Limb (tissue), 2 donors: ENCODE measurements at regions not wholly inside any gene's neighbourhood (a gene's known extent, or its start where the extent isn't known, plus 50 kb on each side); places are given as distances from the start of the nearest gene placed in this dataset.
"Not testable (repeated sequence)": the region's sequence is repeated elsewhere in the genome, so short reads cannot be mapped to it uniquely, and the experiment has no call there.

Source experiments
- DNase-seq, 2 donors: peaks; one replicate each; pipeline ENCODE4 v3.0.0-alpha.2; 2016; ENCODE audit errors: extremely low spot score in 2 of 2

DNA sequence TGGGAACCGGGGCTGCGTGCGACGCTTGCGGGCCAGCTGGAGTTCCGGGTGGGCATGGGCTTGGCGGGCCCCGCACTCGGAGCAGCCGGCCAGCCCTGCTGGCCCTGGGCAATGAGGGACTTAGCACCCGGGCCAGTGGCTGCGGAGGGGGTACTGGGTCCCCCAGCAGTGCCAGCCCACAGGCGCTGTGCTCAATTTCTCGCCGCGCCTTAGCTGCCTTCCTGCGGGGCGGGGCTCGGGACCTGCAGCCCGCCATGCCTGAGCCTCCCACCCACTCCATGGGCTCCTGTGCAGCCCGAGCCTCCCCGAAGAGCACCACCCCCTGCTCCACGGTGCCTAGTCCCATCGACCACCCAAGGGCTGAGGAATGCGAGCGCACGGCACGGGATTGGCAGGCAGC lies 63.8 kb downstream of the PLXNA1 start:
- not testable (repeated sequence) for DNase-seq

- DNase-seq: no peak
These were observed 66.5 kb downstream of the PLXNA1 start for GRCh38 chr3:127049393-127049792.

DNA sequence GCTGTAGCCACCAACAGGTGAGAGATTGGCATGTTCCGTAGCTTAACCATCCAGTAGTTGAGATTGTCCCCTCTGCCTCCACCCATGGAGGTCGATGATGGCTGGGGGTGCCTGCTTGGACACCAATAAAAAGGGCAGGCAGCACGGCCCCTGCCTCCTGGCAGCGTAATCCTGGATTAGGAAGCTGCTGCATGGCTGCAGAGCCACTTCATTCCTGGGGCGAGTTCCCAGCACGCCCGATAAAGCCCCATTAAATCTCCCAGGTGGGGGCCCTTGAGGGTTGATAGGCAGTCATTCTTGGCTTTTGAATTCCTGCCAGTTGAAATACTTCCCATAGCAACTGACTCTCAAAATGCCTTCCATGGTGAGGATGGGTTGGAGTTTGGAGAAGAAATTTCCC lies 67.8 kb downstream of the PLXNA1 start:
- no peak for DNase-seq

DNA sequence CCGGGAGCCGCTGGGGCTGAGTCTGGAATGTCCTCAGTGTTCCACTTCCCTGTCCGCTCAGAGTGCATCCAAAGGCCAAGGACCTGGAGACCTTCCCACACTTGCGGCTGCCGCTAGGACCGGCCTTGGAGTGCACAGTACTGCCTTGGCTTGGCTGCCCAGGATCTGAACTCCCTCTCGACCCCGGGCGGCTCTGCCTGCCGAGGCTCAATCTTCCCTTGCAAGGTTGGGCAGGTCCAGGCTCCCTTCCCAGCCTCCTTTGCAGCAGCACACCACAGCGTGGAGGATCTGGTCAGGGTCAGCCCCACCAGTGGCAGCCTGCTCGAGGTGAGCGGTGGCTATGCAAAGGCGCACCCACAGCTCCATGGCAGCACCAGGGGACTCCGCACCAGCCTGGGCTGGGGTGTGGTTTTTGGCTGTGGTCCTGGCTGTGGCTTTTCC lies 69.2 kb downstream of the PLXNA1 start:
- DNase-seq: no peak

DNA sequence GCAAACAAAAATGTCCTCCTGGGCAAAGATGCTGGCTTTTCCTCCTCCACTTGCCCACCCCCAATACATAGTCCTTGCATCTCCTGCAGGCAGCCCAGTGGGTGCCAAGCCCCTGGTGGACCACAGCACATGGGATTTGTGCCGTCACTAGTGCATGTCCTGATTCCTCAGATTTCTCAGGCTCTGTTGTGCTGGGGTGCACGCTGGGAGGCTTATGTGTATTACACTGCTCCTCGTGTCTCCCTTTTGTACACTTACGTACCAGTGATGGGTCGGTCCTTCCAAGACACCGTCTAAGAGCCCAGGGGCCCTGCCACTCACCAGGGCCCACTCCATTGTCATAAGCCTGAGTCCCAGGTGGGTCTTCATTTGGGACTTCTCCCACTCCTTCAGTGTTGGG lies 70.1 kb downstream of the PLXNA1 start:
- DNase-seq: no peak

DNA sequence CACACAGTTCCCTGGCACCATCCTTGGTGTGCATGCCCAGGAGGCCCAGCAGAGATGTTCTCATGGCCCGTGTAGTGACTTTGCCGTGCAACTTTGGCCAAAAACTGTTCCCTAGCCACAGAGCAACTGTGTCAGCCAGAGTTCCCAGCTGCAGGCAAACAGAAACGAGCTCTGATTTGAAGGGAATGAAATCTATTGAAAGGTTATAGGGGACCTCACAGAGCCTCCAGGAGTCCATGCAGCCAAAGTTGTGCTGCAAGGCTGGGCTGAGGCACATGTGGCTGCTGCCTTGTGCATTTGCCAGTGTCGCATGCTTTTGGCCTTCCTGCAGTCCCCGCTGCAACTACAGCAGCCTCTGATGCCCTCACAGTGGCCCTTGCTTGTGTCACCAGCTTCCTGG lies 70.5 kb downstream of the PLXNA1 start:
- DNase-seq: no peak

DNA sequence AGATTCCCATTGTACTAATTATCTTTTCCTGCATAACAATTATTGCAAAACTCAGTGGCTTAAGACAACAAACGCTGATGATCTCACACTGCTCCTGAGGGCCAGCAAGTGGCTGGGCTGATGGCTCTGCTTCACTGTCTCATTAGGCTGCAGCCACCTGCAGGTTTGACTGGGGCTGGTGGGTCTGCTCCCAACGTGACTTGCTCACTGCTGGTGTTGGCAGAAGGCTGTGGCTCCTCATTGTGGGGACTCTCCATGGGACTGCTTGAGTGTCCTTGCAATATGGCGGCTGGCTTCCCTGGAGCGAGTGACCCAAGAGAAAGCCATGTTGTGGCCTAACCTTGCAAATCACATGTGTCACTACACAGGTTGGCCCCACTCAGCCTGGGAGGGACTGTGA lies 71.1 kb downstream of the PLXNA1 start:
- no peak for DNase-seq

- DNase-seq: no peak
These were observed 73.4 kb downstream of the PLXNA1 start for GRCh38 chr3:127056281-127056680.

DNA sequence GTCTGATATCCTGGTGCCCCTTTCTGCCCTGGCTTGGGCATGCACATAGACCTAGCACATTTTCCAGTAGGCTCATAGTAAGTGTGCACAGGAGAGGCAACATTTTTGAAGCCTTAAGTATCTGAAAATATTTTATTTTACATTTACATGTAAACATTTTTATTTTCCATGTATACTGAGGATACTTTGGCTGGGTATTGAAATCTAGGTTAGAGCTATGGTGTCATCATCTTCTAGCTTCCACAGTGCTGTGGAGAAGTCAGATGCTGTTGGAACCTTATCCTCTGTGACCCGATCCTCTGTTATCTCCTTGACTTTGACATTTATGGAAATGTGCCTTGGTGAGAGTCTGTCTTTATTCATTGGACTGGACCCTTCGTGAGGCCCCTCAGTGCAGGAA lies 74.1 kb downstream of the PLXNA1 start:
- DNase-seq: no peak

DNA sequence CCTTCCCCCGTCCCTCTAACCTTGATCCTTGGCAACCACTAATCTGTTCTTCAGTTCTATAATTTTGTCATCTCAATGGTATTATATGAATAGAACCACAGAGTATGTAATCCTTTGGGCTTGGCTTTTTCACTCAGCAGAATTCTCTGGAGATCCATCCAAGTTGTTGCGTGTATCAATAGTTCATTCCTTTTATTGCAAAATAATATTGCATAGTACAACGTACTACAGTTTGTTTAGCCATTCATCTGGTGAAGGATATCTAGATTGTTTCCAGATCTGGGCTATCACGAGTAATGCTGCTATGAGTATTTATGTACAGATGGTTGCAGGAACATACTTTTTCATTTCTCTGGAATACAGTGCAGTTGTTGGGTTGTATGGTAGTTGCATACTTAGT lies 76.2 kb downstream of the PLXNA1 start:
- no peak for DNase-seq

DNA sequence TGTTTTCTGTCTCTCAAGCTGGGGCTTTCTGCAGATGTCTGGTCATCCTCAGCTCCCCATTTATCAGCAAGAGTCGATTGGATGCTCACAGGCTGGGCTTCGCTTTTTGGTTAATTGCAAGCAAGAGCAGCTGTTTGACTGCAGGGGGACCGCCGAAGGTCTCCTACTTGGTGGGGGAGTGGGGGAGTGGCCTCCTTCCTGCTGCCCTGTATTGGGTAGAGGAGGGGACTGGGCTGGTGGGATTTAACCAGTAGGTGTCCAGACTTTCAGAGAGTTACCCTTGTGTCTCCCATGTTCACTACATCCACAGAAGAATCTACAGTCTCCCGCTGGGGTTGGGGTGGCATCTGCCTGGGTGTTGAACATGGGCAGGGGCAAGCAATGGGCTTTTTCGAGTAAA lies 78.7 kb downstream of the PLXNA1 start:
- no peak for DNase-seq

DNA sequence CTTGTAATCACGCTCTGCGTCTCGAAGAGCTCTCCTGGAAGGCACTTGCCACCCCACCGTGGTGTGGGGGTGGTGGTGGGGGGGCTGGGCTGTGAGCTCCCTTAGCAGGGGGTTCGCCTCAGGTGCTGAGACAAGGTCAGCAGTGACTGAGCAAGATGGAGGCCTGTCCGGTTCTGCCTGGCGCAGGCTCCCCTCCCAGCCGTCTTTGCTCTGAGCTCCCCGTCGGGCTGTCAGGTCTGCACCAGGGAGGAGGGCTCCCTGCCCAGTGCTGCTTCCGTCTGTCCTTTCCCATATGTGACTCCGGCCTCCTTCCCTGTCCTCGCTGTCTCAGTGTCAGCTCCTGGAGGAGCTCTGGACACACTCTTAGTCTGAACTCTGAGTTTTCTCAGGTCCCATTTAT lies 80.0 kb downstream of the PLXNA1 start:
- DNase-seq: no peak

DNA sequence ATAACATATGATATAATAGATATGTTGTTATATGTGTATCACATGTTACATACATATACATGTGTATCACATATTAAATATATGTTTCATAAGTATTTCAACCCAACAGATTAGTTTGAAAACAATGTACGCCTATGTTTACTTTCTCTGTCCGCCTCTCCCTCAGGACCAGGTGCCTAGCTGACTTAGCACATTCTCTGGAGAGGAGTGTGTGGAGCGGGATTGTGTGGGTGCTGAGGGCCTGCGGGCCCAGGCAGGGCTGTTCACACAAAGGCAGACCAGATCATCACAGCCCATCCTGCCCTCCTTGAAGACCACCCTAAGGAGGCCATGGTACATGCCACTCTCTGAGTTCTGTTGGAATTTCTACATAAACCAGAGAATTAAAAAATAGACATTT lies 81.0 kb downstream of the PLXNA1 start:
- no peak for DNase-seq

- DNase-seq: no peak
These were observed 81.6 kb downstream of the PLXNA1 start for GRCh38 chr3:127064391-127065137.

GRCh38 chr3:127065138-127065427 lies 82.2 kb downstream of the PLXNA1 start:
- DNase-seq: no peak

GRCh38 chr3:127065561-127066290 lies 82.8 kb downstream of the PLXNA1 start:
- DNase-seq: no peak

GRCh38 chr3:127066635-127067034 lies 83.7 kb downstream of the PLXNA1 start:
- DNase-seq: no peak

DNA sequence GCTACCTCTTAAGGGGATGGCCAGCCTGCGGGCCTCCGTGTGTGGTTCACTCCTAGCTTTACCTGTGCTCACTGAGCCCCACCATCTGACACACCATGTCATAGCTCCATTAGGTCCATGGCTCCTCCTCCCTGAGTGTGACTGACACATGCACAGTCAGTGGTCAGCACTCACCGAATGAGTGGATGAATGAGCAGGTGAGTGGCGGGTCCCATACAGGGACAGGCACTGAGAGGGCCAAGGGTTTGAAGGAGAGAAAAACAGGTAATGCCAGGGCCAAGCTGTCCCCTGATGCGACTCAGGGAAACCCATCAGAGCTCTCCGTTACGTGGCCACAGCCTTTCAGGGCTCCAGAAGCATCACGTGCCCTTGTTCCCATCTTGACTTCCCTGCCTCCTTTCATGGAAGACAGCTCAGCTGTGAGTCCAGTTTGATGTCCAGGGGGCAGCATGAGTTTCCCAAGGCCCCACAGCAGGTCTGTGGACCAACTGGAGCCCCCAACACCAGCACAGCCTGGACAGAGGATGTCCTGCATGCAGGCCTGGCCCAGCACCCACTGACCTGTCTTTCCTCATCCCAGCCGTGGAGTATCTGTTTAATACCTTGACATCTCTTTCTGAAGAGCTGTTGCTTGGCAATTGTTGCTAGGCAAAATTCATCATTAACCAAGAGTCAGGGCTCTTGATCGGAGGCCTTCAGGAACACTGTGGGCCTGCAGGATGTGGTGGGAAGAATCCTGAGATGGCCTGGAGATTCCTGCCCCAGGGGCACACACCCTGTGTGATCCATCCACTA lies 84.4 kb downstream of the PLXNA1 start:
- DNase-seq: no peak

GRCh38 chr3:127068111-127068810 lies 85.3 kb downstream of the PLXNA1 start:
- no peak for DNase-seq

GRCh38 chr3:127068871-127069270 lies 86.0 kb downstream of the PLXNA1 start:
- DNase-seq: no peak

DNA sequence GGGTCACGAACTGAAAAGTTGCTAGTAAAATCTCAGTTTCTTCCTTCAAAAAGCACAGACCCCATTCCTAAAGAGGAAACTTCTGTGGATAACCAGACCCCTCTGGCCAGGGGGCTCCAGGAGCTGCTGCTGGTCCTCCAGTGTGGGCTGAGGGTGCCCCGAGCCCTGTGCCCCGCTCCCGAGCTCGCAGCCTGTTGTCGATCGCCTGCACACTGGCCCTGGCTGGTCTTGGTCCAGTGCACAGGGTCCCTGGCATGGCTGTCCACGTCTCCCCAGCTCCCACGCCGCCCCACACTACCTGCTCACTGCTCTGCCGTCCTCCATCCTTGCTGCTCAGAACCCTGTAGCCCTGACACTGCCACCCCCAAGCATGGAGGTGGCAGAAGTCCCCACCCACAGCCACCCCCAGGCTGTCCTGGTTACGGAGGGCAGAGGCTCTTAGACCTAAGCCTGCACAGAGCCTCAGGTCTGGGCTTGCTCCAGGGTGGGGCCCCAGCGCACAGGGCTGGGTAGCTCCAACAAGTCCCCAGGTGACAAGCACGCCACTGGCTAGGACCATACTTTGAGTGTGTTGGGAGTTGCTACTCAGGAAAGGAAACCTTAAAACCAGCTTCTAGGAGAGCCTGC lies 87.0 kb downstream of the PLXNA1 start:
- DNase-seq: no peak
